IMR-90 (cell line): ENCODE measurements at regions not wholly inside any gene's neighbourhood (a gene's known extent, or its start where the extent isn't known, plus 50 kb on each side); places are given as distances from the start of the nearest gene placed in this dataset.

Experiments used
- ATAC-seq: fragments of 200-7000 bp; cut with Tn5 transposase; 2 replicates; pipeline ENCODE4 v1.9.1; 2020; ENCODE audit warnings: low read depth, mild to moderate bottlenecking, moderate library complexity
- BruUV-seq: library from RNA; stranded (reverse); fragments of 400-500 nt; replicated peaks from 2 replicates; lab custom pipeline; 2021; lab: Mats Ljungman, UMichigan
- CTCF ChIA-PET: fragments of 300-600 bp; formaldehyde crosslinking; extraction: SDS; loops from one replicate; lab custom pipeline; 2021; ENCODE audit warnings: antibody characterized with exemption; lab: Yijun Ruan, JAX
- POLR2A ChIA-PET: fragments of 300-600 bp; sonication (Branson Sonifier 250); formaldehyde crosslinking; loops from one replicate; lab custom pipeline; 2022; ENCODE audit warnings: antibody characterized with exemption; ENCODE audit not compliant: unreplicated experiment; lab: Charles Lee
- DNase-seq: peaks from one replicate; pipeline ENCODE4 v3.0.0; 2013
- H2AFZ ChIP-seq: replicated peaks from 2 replicates; pipeline ENCODE3; 2013; ENCODE audit warnings: low read length, mild to moderate bottlenecking; ENCODE audit not compliant: poor library complexity
- H2AK5ac ChIP-seq: 2 replicates; pipeline ENCODE4 v1.6.1; 2013; ENCODE audit warnings: low read depth, low read length, inconsistent platforms
- H2AK9ac ChIP-seq: replicated peaks from 2 replicates; pipeline ENCODE3; 2013; ENCODE audit warnings: mild to moderate bottlenecking, low read depth, low read length, moderate library complexity; ENCODE audit not compliant: poor library complexity
- H2BK120ac ChIP-seq: 2 replicates; pipeline ENCODE4 v1.6.1; 2013; ENCODE audit warnings: low read depth, low read length, inconsistent platforms
- H2BK15ac ChIP-seq: 3 replicates; pipeline ENCODE4 v1.6.1; 2013; ENCODE audit warnings: low read depth, low read length, inconsistent platforms
- H2BK20ac ChIP-seq: 2 replicates; pipeline ENCODE4 v1.6.1; 2013; ENCODE audit warnings: low read depth, mild to moderate bottlenecking, inconsistent platforms, low read length, moderate library complexity
- H2BK5ac ChIP-seq: 2 replicates; pipeline ENCODE4 v1.6.1; 2013; ENCODE audit warnings: mild to moderate bottlenecking, low read depth, low read length, inconsistent platforms; ENCODE audit not compliant: poor library complexity, severe bottlenecking
- H3K14ac ChIP-seq: replicated peaks from 2 replicates; pipeline ENCODE4 v1.6.1; 2013; ENCODE audit warnings: low read depth, low read length, inconsistent platforms
- H3K18ac ChIP-seq: 2 replicates; pipeline ENCODE4 v1.6.1; 2013; ENCODE audit warnings: low read depth, low read length, control low read depth
- H3K23ac ChIP-seq: 2 replicates; pipeline ENCODE4 v1.6.1; 2013; ENCODE audit warnings: low read depth, low read length, inconsistent platforms
- H3K27ac ChIP-seq: 2 replicates; pipeline ENCODE4 v1.5.1; 2013; ENCODE audit warnings: mild to moderate bottlenecking, control low read depth, low read length; ENCODE audit not compliant: insufficient read depth
- H3K27me3 ChIP-seq: 2 replicates; pipeline ENCODE4 v1.6.1; 2013; ENCODE audit warnings: low read length; ENCODE audit not compliant: control insufficient read depth, insufficient read depth
- H3K36me3 ChIP-seq: 2 replicates; pipeline ENCODE4 v1.6.1; 2013; ENCODE audit warnings: low read length, mixed read lengths; ENCODE audit not compliant: control insufficient read depth, insufficient read depth
- H3K4ac ChIP-seq: 2 replicates; pipeline ENCODE4 v1.6.1; 2013; ENCODE audit warnings: low read depth, low read length, inconsistent platforms
- H3K4me1 ChIP-seq: 2 replicates; pipeline ENCODE4 v1.6.1; 2013; ENCODE audit warnings: low read length, mixed read lengths; ENCODE audit not compliant: control insufficient read depth, insufficient read depth
- H3K4me2 ChIP-seq: 2 replicates; pipeline ENCODE4 v1.6.1; 2013; ENCODE audit warnings: low read depth, mild to moderate bottlenecking, control low read depth, low read length, moderate library complexity
- H3K4me3 ChIP-seq: 2 replicates; pipeline ENCODE4 v1.5.1; 2013; ENCODE audit warnings: low read depth, mild to moderate bottlenecking, control low read depth, low read length, moderate library complexity; ENCODE audit not compliant: insufficient read depth
- H3K56ac ChIP-seq: 2 replicates; pipeline ENCODE4 v1.6.1; 2013; ENCODE audit warnings: low read length, inconsistent platforms; ENCODE audit not compliant: insufficient read depth; ENCODE audit errors: extremely low read depth
- H3K79me1 ChIP-seq, 2 experiments: 2 replicates each; pipeline ENCODE4 v1.6.1; 2013; ENCODE audit warnings: low read length in 2 of 2, inconsistent platforms in 1 of 2, low read depth in 1 of 2
- H3K9ac ChIP-seq: 2 replicates; pipeline ENCODE4 v1.6.1; 2013; ENCODE audit warnings: low read depth, low read length, control low read depth
- H3K9me1 ChIP-seq: 2 replicates; pipeline ENCODE4 v1.6.1; 2013; ENCODE audit warnings: low read length, inconsistent platforms; ENCODE audit not compliant: insufficient read depth
- H3K9me3 ChIP-seq: 2 replicates; pipeline ENCODE4 v1.6.1; 2013; ENCODE audit warnings: low read length; ENCODE audit not compliant: control insufficient read depth, insufficient read depth
- H4K20me1 ChIP-seq: 2 replicates; pipeline ENCODE4 v1.6.1; 2013; ENCODE audit warnings: low read length, inconsistent platforms; ENCODE audit not compliant: insufficient read depth
- H4K5ac ChIP-seq: 2 replicates; pipeline ENCODE4 v1.6.1; 2013; ENCODE audit warnings: mild to moderate bottlenecking, low read depth, low read length, control low read depth
- H4K8ac ChIP-seq, 2 experiments: 2 replicates each; pipeline ENCODE4 v1.6.1; 2013; ENCODE audit warnings: low read depth in 2 of 2, low read length in 2 of 2, control low read depth in 1 of 2, inconsistent platforms in 1 of 2
- H4K91ac ChIP-seq: 2 replicates; pipeline ENCODE4 v1.6.1; 2013; ENCODE audit warnings: low read depth, low read length, inconsistent platforms; ENCODE audit not compliant: insufficient read depth
- BHLHE40 ChIP-seq: fragments of 150-350 bp; IDR thresholded peaks from 2 replicates; pipeline ENCODE4 v1.6.1; 2016; ENCODE audit warnings: mild to moderate bottlenecking, low read depth, low read length
- CEBPB ChIP-seq: IDR thresholded peaks from 2 replicates; pipeline ENCODE4 v1.6.1; 2012; ENCODE audit warnings: low read depth, low read length, improper control_type of control experiment
- CHD1 ChIP-seq: IDR thresholded peaks from 2 replicates; pipeline ENCODE4 v1.6.1; 2012; ENCODE audit warnings: low read depth, low read length, improper control_type of control experiment
- CTCF ChIP-seq: conservative IDR thresholded peaks from 2 replicates; pipeline ENCODE4 v1.5.1; 2012; ENCODE audit warnings: mild to moderate bottlenecking, low read depth, low read length, improper control_type of control experiment
- ELK1 ChIP-seq: fragments of 150-350 bp; IDR thresholded peaks from 2 replicates; pipeline ENCODE4 v1.6.1; 2016; ENCODE audit warnings: low read depth, mild to moderate bottlenecking, low read length, moderate library complexity, borderline replicate concordance
- FOS ChIP-seq: fragments of 150-350 bp; IDR thresholded peaks from 2 replicates; pipeline ENCODE4 v1.6.1; 2016; ENCODE audit warnings: low read depth, low read length
- NFE2L2 ChIP-seq: fragments of 150-350 bp; IDR thresholded peaks from 2 replicates; pipeline ENCODE4 v1.6.1; 2016; ENCODE audit warnings: low read depth, mild to moderate bottlenecking, low read length
- RAD21 ChIP-seq: IDR thresholded peaks from 2 replicates; pipeline ENCODE4 v1.6.1; 2012; ENCODE audit warnings: low read length, improper control_type of control experiment
- RCOR1 ChIP-seq: IDR thresholded peaks from 2 replicates; pipeline ENCODE4 v1.6.1; 2012; ENCODE audit warnings: mild to moderate bottlenecking, low read length, improper control_type of control experiment; ENCODE audit not compliant: insufficient replicate concordance
- SMC3 ChIP-seq: fragments of 150-350 bp; IDR thresholded peaks from 2 replicates; pipeline ENCODE4 v1.6.1; 2016; ENCODE audit warnings: low read depth, mild to moderate bottlenecking, antibody characterized with exemption, low read length, moderate library complexity
- USF2 ChIP-seq: fragments of 150-350 bp; IDR thresholded peaks from 2 replicates; pipeline ENCODE4 v1.6.1; 2017; ENCODE audit warnings: mild to moderate bottlenecking, antibody characterized with exemption, low read length, low read depth
- WGBS, 2 experiments: methylation state at CpG; one replicate each; pipeline versions ENCODE4 v1.1.5 to v1.1.7; 2013; ENCODE audit warnings: missing lambda C conversion rate in 2 of 2; ENCODE audit not compliant: insufficient read length in 1 of 2; ENCODE audit errors: extremely low coverage in 2 of 2; 5-methylcytosine and 5-hydroxymethylcytosine counted together
- dilution Hi-C: fragments of 300-500 bp; cut with HindIII; formaldehyde crosslinking; loops from one replicate; pipeline ENCODE4 v1.14.3; 2018; ENCODE audit warnings: low sequenced_read_pairs; ENCODE audit not compliant: unreplicated experiment
- in situ Hi-C: fragments of 300-500 bp; cut with MboI; formaldehyde crosslinking; loops from 3 replicates; pipeline ENCODE4 v1.14.3; 2019; ENCODE audit warnings: low sequenced_read_pairs, inconsistent platforms, mixed read lengths
- intact Hi-C: fragments of 100-400 bp; cut with micrococcal nuclease; formaldehyde crosslinking; loops from 2 replicates; pipeline ENCODE4 v1.10.0; 2022

GRCh38 chr1:73161418-73161817, 879.1 kb upstream of the NEGR1 start:
- Histone ChIP-seq H3K4me1 (no peaks in the 10 kb centered on the region), H4K91ac (no peak overlapping the region), H2BK20ac (no peak overlapping the region), H3K56ac (no peak overlapping the region), H3K14ac (no peak overlapping the region), H4K5ac (no peak overlapping the region), H3K36me3 (no peaks in the 10 kb centered on the region), H2AK5ac (no peak overlapping the region), H2BK120ac (no peak overlapping the region), H3K79me1 (no peaks in the 10 kb centered on the region), H4K20me1 (no peaks in the 10 kb centered on the region), H3K4me2 (no peak overlapping the region), H3K23ac (no peak overlapping the region), H2AFZ (no peak overlapping the region), H3K9me3 (peaks cover 7% of the 10 kb centered on the region), H3K4me3 (no peak overlapping the region), H3K4ac (no peak overlapping the region), H2BK15ac (no peak overlapping the region), H3K9me1 (no peaks in the 10 kb centered on the region), H3K18ac (no peak overlapping the region), H2AK9ac (no peak overlapping the region), H3K27me3 (no peaks in the 10 kb centered on the region), H4K8ac (no peak overlapping the region), H2BK5ac (no peak overlapping the region), H3K27ac (no peak overlapping the region), H3K9ac (no peak overlapping the region)
- BruUV-seq: no TSS peak
- WGBS, 2 experiments: no CpG with 5 or more reads among the region's 1 CpG
- ATAC-seq (no peak), DNase-seq (no peak)
- in situ Hi-C loops: no loop called here
- dilution Hi-C loops: no loop called here
- ChIA-PET POLR2A (no interaction called here), CTCF (no interaction called here)
- TF ChIP-seq ELK1 (no peak), NFE2L2 (no peak), CEBPB (no peak), BHLHE40 (no peak), CTCF (no peak), RAD21 (no peak), USF2 (no peak), FOS (no peak), RCOR1 (no peak), SMC3 (no peak), CHD1 (no peak)
- intact Hi-C loops: no loop called here
